HG03045 (cell line): ENCODE measurements at regions not wholly inside any gene's neighbourhood (a gene's known extent, or its start where the extent isn't known, plus 50 kb on each side); places are given as distances from the start of the nearest gene placed in this dataset.
"Not testable (repeated sequence)": the region's sequence is repeated elsewhere in the genome, so short reads cannot be mapped to it uniquely, and the experiment has no call there.

Source experiments
- ATAC-seq: cut with Tn5 transposase; IDR thresholded peaks from one replicate; pipeline ENCODE4 v1.9.1; 2021; ENCODE audit warnings: mild to moderate bottlenecking, moderate library complexity; ENCODE audit not compliant: unreplicated experiment

DNA sequence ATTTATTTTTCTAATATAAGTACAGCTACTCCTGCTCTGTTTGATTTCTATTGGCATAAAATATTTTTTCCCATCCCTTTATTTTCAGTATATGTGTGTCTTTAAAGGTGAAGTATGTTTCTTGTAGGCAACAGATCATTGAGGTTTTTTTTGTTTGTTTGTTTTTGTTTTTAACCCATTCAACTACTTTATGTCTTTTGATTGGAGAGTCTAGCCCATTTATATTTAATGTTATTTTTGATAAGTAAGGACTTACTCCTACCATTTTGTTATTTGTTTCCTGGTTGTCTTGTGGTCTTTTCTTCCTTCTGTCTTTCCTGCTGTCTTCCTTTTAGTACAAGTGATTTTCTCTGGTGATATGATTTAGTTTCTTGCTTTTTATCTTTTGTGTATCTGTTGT lies 285.1 kb upstream of the PROX1 start:
- ATAC-seq = no peak

DNA sequence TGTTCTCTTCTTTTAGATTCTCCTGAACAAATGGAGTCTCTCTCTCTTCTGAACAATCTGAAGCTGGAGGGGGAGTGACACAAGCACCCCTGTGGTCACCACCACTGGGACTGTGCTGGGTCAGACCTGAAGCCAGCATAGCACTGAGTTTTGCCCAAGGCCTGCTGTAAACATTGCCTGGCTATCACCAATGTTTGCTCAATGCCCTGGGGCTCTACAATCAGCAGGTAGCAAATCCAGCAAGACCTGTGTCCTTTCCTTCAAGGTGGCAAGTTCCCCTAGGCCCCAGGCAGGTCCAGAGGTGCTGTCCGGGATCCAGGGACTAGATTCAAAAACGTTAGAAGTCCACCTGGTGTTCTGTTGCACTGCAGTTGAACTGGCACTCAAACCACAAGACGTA lies 282.8 kb upstream of the PROX1 start:
- ATAC-seq = no peak

DNA sequence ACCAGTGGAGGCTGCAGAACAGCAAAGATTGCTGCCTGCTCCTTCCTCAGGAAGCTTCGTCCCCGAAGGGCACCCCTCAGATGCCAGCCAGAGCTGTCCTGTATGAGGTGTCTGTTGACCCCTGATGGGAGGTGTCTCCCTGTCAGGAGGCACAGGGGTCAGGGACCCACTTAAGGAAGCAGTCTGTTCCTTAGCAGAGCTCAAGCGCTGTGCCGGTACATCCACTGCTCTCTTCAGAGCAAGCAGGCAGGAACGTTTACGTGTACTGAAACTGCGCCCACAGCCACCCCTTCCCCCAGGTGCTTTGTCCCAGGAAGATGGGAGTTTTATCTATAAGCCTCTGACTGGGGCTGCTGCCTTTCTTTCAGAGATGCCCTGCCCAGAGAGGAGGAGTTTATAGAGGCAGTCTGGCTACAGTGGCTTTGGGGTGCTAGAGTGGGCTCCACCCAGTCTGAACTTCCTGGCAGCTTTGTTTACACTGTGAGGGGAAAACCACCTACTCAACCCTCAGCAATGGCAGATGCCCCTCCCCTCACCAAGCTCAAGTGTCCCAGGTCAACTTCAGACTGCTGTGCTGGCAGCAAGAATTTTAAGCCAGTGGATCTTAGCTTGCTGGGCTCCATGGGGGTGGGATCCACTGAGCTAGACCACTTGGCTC lies 275.8 kb upstream of the PROX1 start:
- not testable (repeated sequence) for ATAC-seq

DNA sequence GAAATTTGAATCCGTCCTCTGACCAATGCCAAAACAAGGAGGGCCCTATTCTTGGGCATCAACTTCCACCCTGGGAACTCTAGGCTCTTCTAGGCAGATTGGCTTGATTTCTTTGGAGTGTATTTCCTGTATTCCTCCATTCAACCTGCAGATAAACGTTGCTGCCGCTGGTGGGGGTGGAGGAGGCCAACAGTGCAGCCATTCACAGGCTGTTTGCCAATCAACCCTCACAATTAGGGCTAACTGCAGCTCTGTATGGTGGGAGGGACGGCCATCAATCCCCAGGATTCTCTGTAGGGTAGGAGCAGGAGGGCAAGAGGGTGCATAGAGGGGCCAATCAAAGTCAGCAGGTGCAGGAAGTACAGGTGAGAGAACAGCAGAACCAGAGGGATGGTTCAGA lies 273.1 kb upstream of the PROX1 start:
- no peak for ATAC-seq

DNA sequence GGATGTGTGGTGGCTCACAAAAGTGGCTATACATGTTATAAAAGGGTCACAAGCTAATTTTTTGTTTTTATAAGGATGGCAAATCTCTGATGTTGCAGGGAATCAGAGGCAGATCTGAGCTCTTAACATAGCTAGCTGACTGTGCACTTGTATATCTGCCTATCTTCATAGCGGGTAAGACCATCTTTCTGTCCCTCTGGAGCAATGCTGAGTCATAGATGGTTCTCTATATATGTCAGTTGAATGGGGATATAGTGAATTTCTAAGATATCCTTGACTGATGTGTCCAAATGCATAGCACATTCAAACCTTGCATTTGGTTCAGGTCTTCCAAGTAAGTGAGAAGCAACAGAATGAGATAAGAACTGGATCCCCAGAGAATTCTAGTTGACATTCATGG lies 272.6 kb upstream of the PROX1 start:
- ATAC-seq = no peak

DNA sequence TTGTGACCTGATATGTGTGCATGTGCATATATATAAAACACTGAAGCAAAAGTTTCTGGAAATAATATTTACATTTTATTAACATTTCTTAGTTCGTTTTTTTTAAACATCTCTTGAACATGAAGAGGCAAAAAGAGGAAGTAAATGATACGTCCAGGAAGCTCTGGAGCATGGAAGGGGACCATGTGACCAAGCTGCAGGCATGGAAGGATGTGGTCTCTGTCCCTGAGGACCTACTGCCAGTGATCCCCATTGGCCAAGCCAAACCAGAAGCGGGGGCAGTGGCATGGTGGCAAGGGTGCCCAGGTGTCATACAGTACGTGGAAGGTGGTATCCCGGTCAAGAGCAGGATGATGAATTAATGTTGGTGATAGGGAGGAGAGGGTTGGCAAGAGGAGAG lies 268.3 kb upstream of the PROX1 start:
- ATAC-seq = no peak

DNA sequence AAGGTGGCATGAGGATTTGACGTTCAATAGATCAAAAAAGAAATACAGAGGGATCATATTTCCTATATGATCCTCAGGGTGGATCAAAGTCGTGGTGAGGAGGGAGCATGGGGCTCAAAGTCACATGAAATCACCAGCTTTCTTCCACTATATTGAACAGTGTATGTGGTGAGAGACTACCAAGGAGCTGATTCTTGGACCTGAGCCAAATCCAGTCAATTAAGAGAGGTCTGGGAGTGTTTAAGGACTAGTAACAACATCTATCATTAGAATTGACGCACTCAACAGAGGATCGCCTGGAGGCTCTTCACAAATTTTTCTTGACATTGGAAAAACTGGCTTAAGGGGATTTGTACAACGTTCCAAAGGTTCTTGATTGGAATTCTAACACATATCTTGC lies 267.7 kb upstream of the PROX1 start:
- no peak for ATAC-seq

DNA sequence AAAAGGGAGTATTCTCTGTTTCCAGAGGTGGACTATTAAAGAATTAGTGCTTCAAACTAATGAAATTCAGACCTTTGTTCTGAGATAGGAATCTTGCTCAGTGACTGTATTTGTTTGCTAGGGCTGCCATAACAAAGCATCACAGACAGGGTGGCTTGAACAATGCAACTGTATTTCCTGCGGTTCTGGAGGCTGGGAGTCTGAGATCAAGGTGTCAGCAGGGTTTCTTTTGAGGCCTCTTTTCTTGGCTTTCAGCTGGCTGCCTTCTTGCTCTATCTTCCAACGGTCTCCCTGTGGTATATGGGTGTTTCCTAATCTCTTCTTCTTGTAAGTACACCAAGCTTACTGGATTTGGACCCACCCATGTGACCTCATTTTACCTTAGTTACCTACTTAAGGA lies 264.6 kb upstream of the PROX1 start:
- no peak for ATAC-seq

DNA sequence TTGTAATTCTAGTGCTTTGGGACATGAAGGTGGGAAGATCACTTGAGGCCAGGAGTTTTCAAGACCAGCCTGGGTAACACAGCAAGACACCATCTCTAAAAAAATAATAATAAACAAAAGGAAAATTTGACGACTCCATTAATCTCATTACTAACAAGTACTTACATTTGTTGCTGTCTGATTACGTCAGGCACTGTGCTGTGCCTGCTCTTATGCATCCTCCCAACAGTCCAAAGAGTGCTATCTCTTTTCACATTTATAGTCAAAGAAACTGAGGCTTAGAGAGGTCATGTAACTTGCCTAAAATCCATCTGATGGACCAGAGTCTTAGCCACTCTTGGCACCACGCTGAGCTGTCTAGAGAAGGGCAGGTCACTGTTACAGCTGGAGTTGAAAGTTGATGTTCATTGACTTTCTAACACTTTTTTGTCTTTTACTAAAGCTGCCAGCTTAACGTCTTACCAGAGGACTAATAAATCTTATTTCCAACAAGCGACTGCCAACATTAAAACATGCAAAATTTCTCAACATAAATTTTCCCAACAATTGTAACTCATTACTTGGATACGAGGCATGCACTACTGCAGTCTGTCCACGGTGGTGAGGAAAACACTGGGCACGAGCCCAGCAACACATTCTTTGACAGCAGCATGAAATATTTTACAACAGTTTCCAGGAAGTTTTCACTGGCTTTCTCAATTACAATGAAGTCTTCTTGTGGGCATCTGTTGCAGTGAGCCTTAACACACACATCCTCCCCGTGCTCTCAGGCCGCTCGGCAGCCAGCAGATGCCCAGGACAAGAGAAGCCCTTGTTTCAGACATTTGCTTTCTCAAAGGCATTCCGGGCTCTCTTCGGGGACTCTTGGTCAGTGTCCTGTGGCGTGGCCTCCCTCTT lies 262.9 kb upstream of the PROX1 start:
- ATAC-seq = no peak

DNA sequence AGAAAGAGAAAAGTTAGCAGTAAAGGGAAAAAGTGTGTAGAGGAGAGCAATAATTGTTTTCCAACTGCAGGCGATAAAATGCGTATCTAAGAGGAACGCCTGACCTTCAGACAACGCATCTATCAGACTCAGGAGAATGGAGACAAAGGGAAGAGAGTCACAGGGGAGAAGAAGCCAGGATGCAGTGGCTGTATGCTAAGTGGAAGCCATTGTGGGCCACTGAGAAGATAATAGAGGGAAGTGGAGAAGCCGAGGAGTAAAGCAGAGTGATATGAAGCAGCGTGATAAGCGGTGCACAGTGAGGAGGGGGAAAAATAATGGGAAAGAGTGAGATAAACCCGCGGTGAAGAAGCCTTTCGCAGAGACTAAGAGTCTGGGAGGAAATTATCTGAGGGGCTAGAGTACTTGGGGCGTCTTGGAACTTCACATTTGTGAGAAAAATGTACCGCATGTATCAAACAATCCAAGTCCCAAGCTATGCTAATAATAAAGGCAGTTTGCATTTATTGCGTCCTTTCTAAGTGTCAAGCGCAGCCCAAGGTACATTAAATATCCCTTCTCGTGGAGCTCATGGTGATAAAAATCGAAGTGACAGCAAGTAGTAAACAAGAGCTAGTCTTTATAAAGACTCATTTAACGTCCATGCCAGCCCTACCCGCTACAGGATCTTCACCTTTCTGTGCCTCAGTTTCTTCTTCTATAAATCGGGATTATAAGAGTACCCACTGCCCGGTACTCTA lies 259.8 kb upstream of the PROX1 start:
- no peak for ATAC-seq

DNA sequence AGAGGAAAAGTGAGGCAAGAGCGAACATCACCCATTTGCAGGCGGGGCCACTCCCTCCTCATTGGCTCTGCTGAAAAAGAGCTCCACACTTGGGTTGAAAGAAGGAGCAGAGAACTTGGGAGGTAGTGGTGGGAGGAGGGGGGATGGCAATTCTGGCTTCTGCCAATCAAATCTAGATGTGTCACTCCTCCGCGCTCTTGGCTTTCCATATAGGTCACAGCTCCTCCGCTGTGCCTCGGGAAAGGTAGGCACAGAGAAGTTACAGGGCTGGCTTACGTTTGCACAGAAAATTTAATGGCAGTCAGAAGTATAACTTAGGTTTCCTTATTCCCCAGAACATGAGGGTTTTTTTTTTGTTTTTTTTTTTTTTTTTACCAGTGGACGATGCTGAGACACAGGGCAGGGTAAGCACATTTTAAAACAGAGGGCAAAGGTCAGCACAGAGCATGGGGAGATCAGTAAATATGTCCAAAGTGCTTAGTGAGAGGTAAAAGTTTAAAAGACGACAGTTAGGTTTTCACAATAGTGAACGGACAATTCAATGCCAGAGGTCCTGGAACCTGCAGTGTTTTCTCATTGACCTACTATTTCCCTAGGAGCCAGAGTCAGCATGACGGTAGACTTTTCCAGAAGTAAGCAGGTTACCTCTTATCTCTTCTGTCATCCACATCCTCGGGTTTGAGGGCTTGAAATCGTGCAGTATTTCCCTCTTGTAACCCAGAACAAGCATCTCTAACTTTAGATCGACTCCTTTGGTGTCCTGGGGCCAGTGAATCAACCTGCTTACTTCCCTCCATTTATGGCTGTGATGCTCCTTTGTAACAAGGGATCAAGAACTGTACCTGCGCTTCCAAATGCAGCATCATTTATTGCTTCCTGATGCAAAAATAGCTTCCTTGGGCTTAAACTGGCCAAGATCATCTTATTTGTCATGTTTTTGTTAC lies 258.9 kb upstream of the PROX1 start:
- no peak for ATAC-seq

DNA sequence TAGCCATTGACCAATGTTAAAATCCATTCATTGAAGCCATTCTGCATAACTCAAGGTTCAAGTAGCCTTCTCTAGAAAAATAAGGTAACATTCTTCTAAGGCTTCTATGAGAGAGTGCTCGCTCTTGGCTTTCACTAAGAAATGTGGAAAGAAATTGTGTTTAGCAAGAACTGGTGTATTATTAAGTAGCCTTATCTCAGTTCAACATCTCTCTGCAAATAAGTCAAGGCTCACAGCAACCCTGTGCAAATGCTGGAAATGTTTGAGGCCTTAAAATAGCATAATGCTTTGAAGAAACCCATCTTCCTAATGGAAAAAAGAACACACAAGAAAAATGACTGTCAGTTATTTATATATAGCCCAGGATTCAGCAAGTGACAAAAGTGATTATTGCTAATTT lies 254.1 kb upstream of the PROX1 start:
- no peak for ATAC-seq

DNA sequence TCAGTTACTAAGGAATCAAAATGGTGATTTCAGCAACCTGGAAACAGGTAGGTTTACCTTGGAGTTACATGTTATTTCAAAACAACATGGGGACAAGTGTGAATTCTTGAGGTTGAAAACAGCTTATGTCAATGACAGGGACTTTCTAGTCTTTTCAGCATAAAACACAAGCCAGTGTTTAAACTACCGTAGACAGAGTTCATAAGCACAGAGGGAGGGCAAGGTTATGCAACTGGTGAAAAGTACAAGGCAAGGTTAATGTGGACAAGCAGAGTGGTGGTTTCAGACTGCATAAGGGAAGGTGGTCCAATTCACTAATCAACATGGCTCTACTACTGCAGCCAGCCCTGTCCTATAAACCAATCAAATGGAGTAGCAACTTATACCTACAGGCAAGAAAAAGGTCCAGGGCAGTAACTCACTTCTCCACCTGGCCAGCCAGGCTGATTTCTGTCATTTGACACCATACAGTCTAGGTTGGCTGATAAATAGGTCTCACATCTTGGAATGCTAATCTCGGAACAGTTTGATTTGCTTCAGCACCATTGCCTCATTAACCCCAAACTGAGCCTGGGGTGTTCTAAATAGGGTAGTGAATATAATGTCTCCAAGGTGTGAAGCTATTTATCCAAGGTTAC lies 250.3 kb upstream of the PROX1 start:
- no peak for ATAC-seq

DNA sequence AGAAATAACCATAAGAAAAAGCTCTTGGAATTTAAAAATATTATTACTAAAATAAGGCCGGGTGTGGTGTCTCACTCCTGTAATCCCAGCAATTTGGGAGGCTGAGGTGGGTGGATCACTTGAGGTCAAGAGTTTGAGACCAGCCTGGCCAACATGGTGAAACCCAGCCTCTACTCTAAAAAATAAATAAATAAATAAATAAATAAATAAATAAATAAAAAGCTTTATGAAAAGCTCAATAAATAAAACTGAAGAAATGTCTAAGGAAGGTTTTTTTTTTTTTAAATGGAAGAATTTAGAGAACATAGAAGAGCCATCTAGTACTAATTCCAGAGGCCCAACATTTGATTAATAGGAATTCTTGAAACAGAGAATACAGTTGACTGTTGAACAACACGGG lies 249.1 kb upstream of the PROX1 start:
- ATAC-seq = no peak

DNA sequence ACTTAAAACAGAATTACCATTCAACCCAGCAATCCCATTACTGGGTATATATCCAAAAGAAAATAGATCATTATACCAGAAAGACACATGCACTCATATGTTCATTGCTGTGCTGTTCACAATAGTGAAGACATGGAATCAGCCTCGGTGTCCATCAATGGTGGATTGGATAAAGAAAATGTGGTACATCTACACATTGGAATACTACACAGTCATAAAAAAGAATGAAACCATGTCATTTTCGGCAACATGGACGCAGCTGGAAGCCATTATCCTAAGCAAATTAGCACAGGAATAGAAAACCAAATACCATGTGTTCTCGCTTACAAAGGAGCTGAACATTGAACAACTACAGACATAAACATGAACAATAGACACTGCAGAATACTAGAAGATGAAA lies 244.8 kb upstream of the PROX1 start:
- ATAC-seq = no peak

DNA sequence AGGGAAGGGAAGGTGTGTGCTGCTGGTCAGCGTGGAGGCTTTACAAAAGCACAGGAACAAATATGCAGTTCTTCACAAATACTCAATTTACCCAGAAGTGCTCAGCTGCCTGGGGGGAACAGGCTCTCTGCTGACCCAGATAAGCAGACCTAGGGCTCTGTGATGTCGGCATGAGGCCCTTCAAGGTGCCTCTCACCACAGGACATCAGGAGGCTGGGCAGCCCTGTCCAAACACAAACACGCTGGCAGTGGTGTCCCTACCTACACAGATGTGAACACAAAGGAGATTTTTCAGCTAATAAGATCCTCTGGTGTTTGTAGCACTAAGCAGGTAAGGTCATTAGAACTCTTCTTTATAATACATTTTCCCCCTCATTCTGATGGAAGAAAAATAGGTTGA lies 243.0 kb upstream of the PROX1 start:
- ATAC-seq = no peak

DNA sequence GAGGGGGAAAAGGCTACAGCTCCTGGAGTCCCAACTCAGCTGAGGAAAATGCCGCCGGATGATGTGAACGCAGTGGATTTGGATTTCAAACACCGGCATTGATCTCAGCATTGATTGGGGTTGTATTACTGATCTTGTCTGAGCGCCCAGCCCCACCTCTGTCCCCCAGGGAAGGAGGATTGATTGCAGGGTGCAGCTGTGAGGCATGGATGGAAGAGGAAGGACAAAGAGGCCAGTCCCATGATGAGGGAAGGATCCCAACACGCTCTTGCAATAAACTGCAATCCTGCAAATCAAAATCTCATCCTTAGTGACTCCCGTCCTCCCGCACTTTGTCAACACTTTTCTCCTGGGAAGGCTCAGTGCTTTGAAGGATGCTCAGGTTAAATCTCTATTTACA lies 242.3 kb upstream of the PROX1 start:
- no peak for ATAC-seq

DNA sequence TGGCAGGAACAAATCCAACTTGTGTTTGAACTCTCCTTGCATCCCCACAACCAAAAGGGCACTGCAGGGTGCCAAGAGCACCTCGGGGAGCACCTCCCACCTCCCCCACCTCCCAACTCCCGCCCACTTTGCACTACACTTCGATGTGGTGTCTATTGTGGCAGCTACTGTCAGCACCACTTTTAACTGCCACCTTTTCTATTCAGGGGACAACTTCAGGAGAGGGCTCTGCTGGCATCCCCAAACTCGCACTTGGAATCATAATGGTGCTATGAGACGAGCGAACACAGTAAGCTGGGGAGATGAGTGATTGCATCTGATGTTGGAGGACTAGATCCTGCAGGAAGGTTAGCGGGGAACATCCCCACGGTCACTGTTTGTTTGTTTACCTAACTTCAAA lies 238.2 kb upstream of the PROX1 start:
- ATAC-seq = no peak

DNA sequence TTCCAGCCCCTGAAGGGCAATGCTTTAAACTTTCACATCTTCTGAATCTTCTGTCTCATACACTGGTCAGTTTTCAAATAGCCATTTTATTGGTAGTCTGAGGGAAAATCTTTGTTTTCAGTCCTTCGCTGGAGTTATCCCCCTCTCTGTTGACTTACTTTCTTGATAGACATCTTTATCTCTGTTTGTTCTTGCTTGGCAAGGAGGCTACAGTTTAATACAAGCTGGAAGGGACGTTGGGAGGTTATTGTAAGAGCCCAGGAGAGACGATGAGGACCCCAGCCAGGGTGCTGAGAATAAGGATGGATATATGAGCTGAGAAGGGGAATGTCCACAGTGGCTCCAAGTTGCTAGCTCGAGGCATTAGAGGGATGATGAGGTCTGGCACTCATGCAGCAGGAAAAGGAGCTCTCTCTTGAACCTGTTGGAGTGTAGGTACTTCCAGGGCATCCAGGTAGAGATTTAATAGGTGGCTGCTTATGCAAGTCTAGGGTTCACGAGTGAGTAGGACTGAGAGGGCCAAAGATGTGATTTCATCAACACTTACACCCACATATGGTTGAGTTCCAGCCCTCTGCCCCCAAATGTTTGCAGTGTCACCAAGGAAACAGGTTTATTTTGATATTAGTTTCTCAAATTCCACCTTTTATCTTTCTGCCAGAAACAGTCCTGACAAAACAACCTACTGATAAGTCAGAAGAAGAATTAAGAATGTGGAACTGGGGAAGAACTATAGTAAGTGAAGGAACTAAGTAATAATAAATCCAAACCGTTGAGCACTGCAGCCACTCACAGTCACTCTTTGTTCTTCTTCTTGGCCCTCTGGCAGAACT lies 237.3 kb upstream of the PROX1 start:
- ATAC-seq = no peak

DNA sequence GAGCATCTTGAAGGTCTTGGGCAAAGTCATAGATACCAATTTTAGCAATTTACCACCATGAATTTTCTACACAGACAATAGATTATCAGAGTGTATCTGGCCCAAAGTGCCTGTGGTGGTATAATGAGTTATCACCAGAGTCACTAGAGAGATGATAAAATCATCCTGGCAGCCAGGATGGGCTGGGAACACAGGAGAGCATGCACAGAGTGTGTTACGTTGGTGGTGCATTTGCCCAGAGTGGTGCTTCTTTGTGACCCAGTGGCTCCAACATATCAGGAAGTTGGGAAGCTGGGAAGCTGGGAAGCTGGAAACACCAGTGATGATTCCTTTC lies 236.7 kb upstream of the PROX1 start:
- ATAC-seq = no peak
